NCI-H69 (cell line): ENCODE measurements at regions not wholly inside any gene's neighbourhood (a gene's known extent, or its start where the extent isn't known, plus 50 kb on each side); places are given as distances from the start of the nearest gene placed in this dataset.
"Not testable (repeated sequence)": the region's sequence is repeated elsewhere in the genome, so short reads cannot be mapped to it uniquely, and the experiment has no call there.

Experiments used
- DNase-seq: peaks from one replicate; lab custom pipeline; 2025; lab: John Stamatoyannopoulos, UW

- DNase-seq: peak; percentile 56
Observed at GRCh38 chr9:129414377-129414992, 206.4 kb downstream of the C9orf50 start.

GRCh38 chr9:129413537-129414376, 207.1 kb downstream of the C9orf50 start:
- DNase-seq: peak; percentile 99

- peak; percentile 92 for DNase-seq
Observed at GRCh38 chr9:129412814-129413536, 207.9 kb downstream of the C9orf50 start.

- not testable (repeated sequence) for DNase-seq
Observed at GRCh38 chr9:129412176-129412813, 208.6 kb downstream of the C9orf50 start.

- no peak for DNase-seq
Observed at GRCh38 chr9:129411501-129412175, 209.3 kb downstream of the C9orf50 start.

- no peak for DNase-seq
Observed at GRCh38 chr9:129410226-129410625, 210.7 kb downstream of the C9orf50 start.

- DNase-seq: no peak
Observed at GRCh38 chr9:129408535-129409215, 212.2 kb downstream of the C9orf50 start.

GRCh38 chr9:129407905-129408452, 212.9 kb downstream of the C9orf50 start:
- no peak for DNase-seq

GRCh38 chr9:129406278-129407225, 214.3 kb downstream of the C9orf50 start:
- DNase-seq: peak; percentile 27

- no peak for DNase-seq
Observed at GRCh38 chr9:129405827-129406213, 215.1 kb downstream of the C9orf50 start.

GRCh38 chr9:129405089-129405826, 215.6 kb downstream of the C9orf50 start:
- DNase-seq: no peak

GRCh38 chr9:129404621-129405020, 216.3 kb downstream of the C9orf50 start:
- DNase-seq: no peak

- DNase-seq: no peak
Observed at GRCh38 chr9:129403779-129404620, 216.9 kb downstream of the C9orf50 start.

GRCh38 chr9:129402931-129403778, 217.7 kb downstream of the C9orf50 start:
- no peak for DNase-seq

- peak; percentile 50 for DNase-seq
Observed at GRCh38 chr9:129402371-129402739, 218.5 kb downstream of the C9orf50 start.

- DNase-seq: peak; percentile 47
Observed at GRCh38 chr9:129401623-129402370, 219.1 kb downstream of the C9orf50 start.
